ENCODE measurements at regions not wholly inside any gene's neighbourhood (a gene's known extent, or its start where the extent isn't known, plus 50 kb on each side); places are given as distances from the start of the nearest gene placed in this dataset.
A peak's percentile ranks its signal among the peaks of the same experiment; 100 is the strongest.

DNA sequence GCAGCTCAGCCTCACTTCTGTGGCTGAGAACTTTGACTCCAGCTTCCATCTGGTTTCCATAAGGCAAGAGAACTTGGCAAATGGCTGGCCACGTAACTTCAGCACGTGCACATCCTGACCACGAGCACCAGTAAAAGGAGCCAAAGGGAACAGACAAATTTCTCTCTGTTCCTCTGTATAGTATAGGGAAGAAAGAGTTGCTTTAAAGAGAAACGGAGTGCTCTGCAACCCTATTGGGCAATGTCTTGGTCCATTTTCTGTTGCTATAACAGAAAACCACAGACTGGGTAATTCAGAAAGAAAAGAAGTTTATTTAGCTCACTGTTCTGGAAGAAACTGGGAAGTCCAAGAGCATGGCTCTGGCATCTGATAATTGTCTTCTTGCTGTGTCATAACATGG, 558.7 kb downstream of the ACTL7B start:
- Histone ChIP-seq H3K14ac (replicated peaks; ENCODE audit: low read depth, low read length) (0 out of 2 replicates have a peak overlapping the region, but pooled peaks have one; percentile 13), H3K18ac (ENCODE audit: low read depth, low read length) (peak overlapping the region; percentile 16; the same call in 1 of the 2 replicates), H2BK5ac (ENCODE audit: low read depth, low read length, poor library complexity, severe bottlenecking) (no peak overlapping the region), H3K9ac (ENCODE audit: low read depth, low read length) (no peak overlapping the region), H3K9me1 (ENCODE audit: insufficient read depth, low read length) (no peaks in the 10 kb centered on the region), H4K91ac (ENCODE audit: insufficient read depth, low read depth, low read length) (0 out of 2 replicates have a peak overlapping the region, but pooled peaks have one; percentile 13), H3K36me3 (ENCODE audit: control insufficient read depth, insufficient read depth, low read length) (no peaks in the 10 kb centered on the region), H3K27me3 (ENCODE audit: control insufficient read depth, insufficient read depth, low read length) (no peaks in the 10 kb centered on the region; the same call in 1 of the 2 replicates), H3K23ac (ENCODE audit: low read depth, low read length) (no peak overlapping the region), H4K20me1 (ENCODE audit: insufficient read depth, low read length) (no peaks in the 10 kb centered on the region), H4K8ac (ENCODE audit: low read depth in 2 of 2, low read length in 2 of 2) (no peak overlapping the region), H3K79me1 (ENCODE audit: low read depth in 1 of 2, low read length in 2 of 2) (no peaks in the 10 kb centered on the region), H2BK120ac (ENCODE audit: low read depth, low read length) (peak overlapping the region; percentile 2; the same call in 1 of the 2 replicates), H2BK15ac (ENCODE audit: low read depth, low read length) (no peak overlapping the region), H3K56ac (ENCODE audit: extremely low read depth, insufficient read depth, low read length) (no peak overlapping the region), H3K27ac (ENCODE audit: insufficient read depth, low read length) (no peak overlapping the region; the same call in 1 of the 2 replicates), H2BK20ac (ENCODE audit: low read depth, low read length) (no peak overlapping the region), H2AK5ac (ENCODE audit: low read depth, low read length) (no peak overlapping the region), H3K4me2 (ENCODE audit: low read depth, low read length) (no peak overlapping the region), H3K4ac (ENCODE audit: low read depth, low read length) (no peak overlapping the region), H2AFZ (replicated peaks; ENCODE audit: low read length, poor library complexity) (no peak overlapping the region), H2AK9ac (replicated peaks; ENCODE audit: low read depth, low read length, poor library complexity) (peak overlapping the region; percentile 56), H3K4me3 (ENCODE audit: insufficient read depth, low read depth, low read length) (no peak overlapping the region), H3K4me1 (ENCODE audit: control insufficient read depth, insufficient read depth, low read length) (peaks cover 5% of the 10 kb centered on the region; the same call in 1 of the 2 replicates), H3K9me3 (ENCODE audit: control insufficient read depth, insufficient read depth, low read length) (no peaks in the 10 kb centered on the region), H4K5ac (ENCODE audit: low read depth, low read length) (no peak overlapping the region; the same call in 1 of the 2 replicates)
- in situ Hi-C loops (cut with MboI; ENCODE audit: low sequenced_read_pairs) (no loop called here), intact Hi-C loops (cut with micrococcal nuclease) (no loop called here), dilution Hi-C loops (cut with HindIII; ENCODE audit: low sequenced_read_pairs, unreplicated experiment) (no loop called here)
- peak; percentile 73 for DNase-seq
- no CpG with 5 or more reads among the region's 4 CpGs for WGBS, 2 experiments (ENCODE audit: extremely low coverage in 2 of 2, insufficient read length in 1 of 2)
- CTCF ChIA-PET, result interaction anchor here (1.2 kb wide), 1 partner anchor 18 kb away, joined by 6 read pairs; no protein-coding TSS in a partner anchor
- POLR2A ChIA-PET (ENCODE audit: unreplicated experiment), result no interaction called here
- ATAC-seq (ENCODE audit: low read depth), result no peak; the same call in 1 of the 2 replicates
- TF ChIP-seq CEBPB (IDR thresholded peaks at IDR 0.05; ENCODE audit: low read depth, low read length), result peak; percentile 23; the same call in 1 of the 2 replicates
- no peak for TF ChIP-seq MXI1 (IDR thresholded peaks at IDR 0.05; ENCODE audit: borderline replicate concordance, low read depth, low read length)
- no peak for TF ChIP-seq RCOR1 (IDR thresholded peaks at IDR 0.05; ENCODE audit: insufficient replicate concordance, low read length)
- no peak for TF ChIP-seq POLR2A (IDR thresholded peaks at IDR 0.05; ENCODE audit: low read depth, low read length)
- peak; percentile 61; the same call in 1 of the 2 replicates for TF ChIP-seq BHLHE40 (IDR thresholded peaks at IDR 0.05; ENCODE audit: low read depth, low read length)
- no TSS peak for BruUV-seq (replicated peaks)
